Naive thymus-derived CD4-positive, alpha-beta T cell (primary cell): ENCODE measurements at regions not wholly inside any gene's neighbourhood (a gene's known extent, or its start where the extent isn't known, plus 50 kb on each side); places are given as distances from the start of the nearest gene placed in this dataset.

ENCODE experiments used
- ATAC-seq: fragments of 150-1000 bp; cut with Tn5 transposase; 2 replicates; pipeline ENCODE4 v1.10.0; 2021; ENCODE audit warnings: mild to moderate bottlenecking, moderate library complexity
- CTCF ChIA-PET: fragments of 350-600 bp; sonication (Branson Sonifier 250); formaldehyde crosslinking; loops from one replicate; lab custom pipeline; 2021; ENCODE audit warnings: antibody characterized with exemption; lab: Charles Lee
- POLR2A ChIA-PET: fragments of 350-600 bp; sonication (Branson Sonifier 250); formaldehyde crosslinking; loops from one replicate; lab custom pipeline; 2021; ENCODE audit warnings: antibody characterized with exemption, inconsistent platforms; lab: Charles Lee
- DNase-seq, 9 donors: peaks; one replicate each; pipeline versions ENCODE4 v3.0.0 to v3.0.0-alpha.2; 2020 to 2022; ENCODE audit warnings: mixed read lengths in 1 of 9
- H3K27ac ChIP-seq: one replicate; pipeline ENCODE4 v1.7.0; 2013; ENCODE audit warnings: mild to moderate bottlenecking, low read depth, low read length, moderate library complexity
- H3K27me3 ChIP-seq, 2 donors: one replicate each; pipeline ENCODE4 v1.7.0; 2013; ENCODE audit warnings: low read length in 2 of 2, mild to moderate bottlenecking in 2 of 2, moderate library complexity in 2 of 2; ENCODE audit not compliant: control insufficient read depth in 2 of 2, insufficient read depth in 2 of 2
- H3K36me3 ChIP-seq, 3 experiments: 1 replicate in 2 of 3; 2 replicates in 1 of 3; pipeline ENCODE4 v1.7.0; 2013; ENCODE audit warnings: low read length in 3 of 3, mild to moderate bottlenecking in 3 of 3, moderate library complexity in 1 of 3; ENCODE audit not compliant: insufficient read depth in 3 of 3, control insufficient read depth in 2 of 3
- H3K4me1 ChIP-seq, 2 donors: one replicate each; pipeline ENCODE4 v1.7.0; 2013; ENCODE audit warnings: low read length in 2 of 2, mild to moderate bottlenecking in 2 of 2, moderate library complexity in 1 of 2; ENCODE audit not compliant: control insufficient read depth in 2 of 2, insufficient read depth in 2 of 2
- H3K4me3 ChIP-seq: 2 replicates; pipeline ENCODE4 v1.7.0; 2013; ENCODE audit warnings: mild to moderate bottlenecking, low read length
- H3K9me3 ChIP-seq, 3 experiments: 1 replicate in 2 of 3; 2 replicates in 1 of 3; pipeline ENCODE4 v1.7.0; 2013; ENCODE audit warnings: low read length in 3 of 3; ENCODE audit not compliant: control insufficient read depth in 2 of 3
- H3K27ac Mint-ChIP-seq, 9 donors: one replicate each; pipeline ENCODE4 v1.8.0; 2020 to 2022; ENCODE audit warnings: mixed read lengths in 9 of 9, mild to moderate bottlenecking in 8 of 9, moderate library complexity in 5 of 9, inconsistent platforms in 2 of 9
- H3K27me3 Mint-ChIP-seq, 5 donors: one replicate each; pipeline ENCODE4 v1.8.0; 2021 to 2022; ENCODE audit warnings: mixed read lengths in 5 of 5, mild to moderate bottlenecking in 1 of 5
- H3K36me3 Mint-ChIP-seq, 5 donors: one replicate each; pipeline ENCODE4 v1.8.0; 2020 to 2022; ENCODE audit warnings: mixed read lengths in 5 of 5, mild to moderate bottlenecking in 3 of 5, inconsistent platforms in 1 of 5
- H3K4me1 Mint-ChIP-seq, 7 donors: one replicate each; pipeline ENCODE4 v1.8.0; 2020 to 2022; ENCODE audit warnings: mixed read lengths in 7 of 7, mild to moderate bottlenecking in 3 of 7, inconsistent platforms in 1 of 7
- H3K4me3 Mint-ChIP-seq, 10 donors: one replicate each; pipeline ENCODE4 v1.8.0; 2020 to 2022; ENCODE audit warnings: mild to moderate bottlenecking in 10 of 10, mixed read lengths in 10 of 10, moderate library complexity in 6 of 10, inconsistent platforms in 2 of 10
- H3K9me3 Mint-ChIP-seq, 11 donors: one replicate each; pipeline ENCODE4 v1.8.0; 2020 to 2022; ENCODE audit warnings: mixed read lengths in 11 of 11, mild to moderate bottlenecking in 4 of 11, inconsistent platforms in 1 of 11, moderate library complexity in 1 of 11
- intact Hi-C, 2 donors: fragments of 100-400 bp; cut with micrococcal nuclease; formaldehyde crosslinking; loops; one replicate each; pipeline ENCODE4 v1.15.1; 2023

- no peak overlapping the region for H3K27ac ChIP-seq
- ChIA-PET CTCF (no interaction called here), POLR2A (no interaction called here)
- H3K27me3 ChIP-seq, result no peaks in the 10 kb centered on the region
- no peaks in the 10 kb centered on the region for H3K36me3 Mint-ChIP-seq
- DNase-seq (no peak), ATAC-seq (no peak)
- H3K4me1 ChIP-seq, result no peaks in the 10 kb centered on the region
- H3K4me3 ChIP-seq, result no peak overlapping the region
- no peaks in the 10 kb centered on the region for H3K9me3 ChIP-seq
- no peaks in the 10 kb centered on the region for H3K27me3 Mint-ChIP-seq
- H3K36me3 ChIP-seq, result no peaks in the 10 kb centered on the region
- intact Hi-C loops, result no loop called here
- H3K9me3 Mint-ChIP-seq, result peaks cover 2 to 17% (median 6%) of the 10 kb centered on the region in 11 donors
- no peak overlapping the region for H3K27ac Mint-ChIP-seq
- H3K4me3 Mint-ChIP-seq, result no peak overlapping the region
- peaks cover 0 to 2% (median 0%) of the 10 kb centered on the region in 7 donors for H3K4me1 Mint-ChIP-seq
Observed at GRCh38 chr9:12640866-12641636, 52.1 kb upstream of the TYRP1 start.
